Prostate gland (tissue), 2 donors: ENCODE measurements at regions not wholly inside any gene's neighbourhood (a gene's known extent, or its start where the extent isn't known, plus 50 kb on each side); places are given as distances from the start of the nearest gene placed in this dataset.

Source experiments
- DNase-seq: peaks from one replicate; pipeline ENCODE4 v3.0.0-alpha.2; 2019; ENCODE audit warnings: low spot score
- H3K27ac ChIP-seq, 2 donors: fragments of 200-600 bp; sonication (generic); 2 replicates each; pipeline ENCODE4 v1.5.1; 2017 to 2019
- H3K27me3 ChIP-seq: fragments of 200-600 bp; sonication (generic); replicated peaks from 2 replicates; pipeline ENCODE4 v1.5.1; 2019; ENCODE audit not compliant: insufficient read depth
- H3K36me3 ChIP-seq, 2 donors: fragments of 200-600 bp; sonication (generic); 1 replicate in 1 of 2; 2 replicates in 1 of 2; pipeline versions ENCODE4 v1.5.1 to v1.8.1; 2017 to 2019
- H3K4me1 ChIP-seq: fragments of 200-600 bp; sonication (generic); replicated peaks from 2 replicates; pipeline ENCODE4 v1.5.1; 2019
- H3K4me3 ChIP-seq, 2 donors: fragments of 200-600 bp; sonication (generic); 2 replicates each; pipeline ENCODE4 v1.5.1; 2017 to 2019
- H3K9me3 ChIP-seq: fragments of 200-600 bp; sonication (generic); 2 replicates; pipeline ENCODE4 v1.5.1; 2017
- POLR2A ChIP-seq: fragments of 450-650 bp; IDR thresholded peaks from one replicate; pipeline ENCODE4 v1.6.1; 2016; ENCODE audit warnings: antibody characterized with exemption, mild to moderate bottlenecking
- POLR2AphosphoS5 ChIP-seq: sonication (generic); formaldehyde crosslinking; IDR thresholded peaks from one replicate; pipeline ENCODE4 v1.6.1; 2017; ENCODE audit warnings: antibody characterized with exemption
- WGBS: methylation state at CpG from one replicate; pipeline ENCODE4 v1.1.5; 2018; 5-methylcytosine and 5-hydroxymethylcytosine counted together
- intact Hi-C: fragments of 100-400 bp; cut with DNase I; formaldehyde crosslinking; loops from one replicate; pipeline ENCODE4 v1.14.2; 2022
- TF ChIP-seq, protein P1 (sequence below), 4 experiments: fragments of 200-600 bp in 2 of 4; fragments of 450-650 bp in 2 of 4; sonication (generic) in 2 of 4; IDR thresholded peaks; 1 replicate in 3 of 4; 2 replicates in 1 of 4; pipeline ENCODE4 v1.5.1; 2016 to 2019; ENCODE audit warnings: antibody characterized with exemption in 4 of 4, mild to moderate bottlenecking in 2 of 4, moderate library complexity in 2 of 4

DNA sequence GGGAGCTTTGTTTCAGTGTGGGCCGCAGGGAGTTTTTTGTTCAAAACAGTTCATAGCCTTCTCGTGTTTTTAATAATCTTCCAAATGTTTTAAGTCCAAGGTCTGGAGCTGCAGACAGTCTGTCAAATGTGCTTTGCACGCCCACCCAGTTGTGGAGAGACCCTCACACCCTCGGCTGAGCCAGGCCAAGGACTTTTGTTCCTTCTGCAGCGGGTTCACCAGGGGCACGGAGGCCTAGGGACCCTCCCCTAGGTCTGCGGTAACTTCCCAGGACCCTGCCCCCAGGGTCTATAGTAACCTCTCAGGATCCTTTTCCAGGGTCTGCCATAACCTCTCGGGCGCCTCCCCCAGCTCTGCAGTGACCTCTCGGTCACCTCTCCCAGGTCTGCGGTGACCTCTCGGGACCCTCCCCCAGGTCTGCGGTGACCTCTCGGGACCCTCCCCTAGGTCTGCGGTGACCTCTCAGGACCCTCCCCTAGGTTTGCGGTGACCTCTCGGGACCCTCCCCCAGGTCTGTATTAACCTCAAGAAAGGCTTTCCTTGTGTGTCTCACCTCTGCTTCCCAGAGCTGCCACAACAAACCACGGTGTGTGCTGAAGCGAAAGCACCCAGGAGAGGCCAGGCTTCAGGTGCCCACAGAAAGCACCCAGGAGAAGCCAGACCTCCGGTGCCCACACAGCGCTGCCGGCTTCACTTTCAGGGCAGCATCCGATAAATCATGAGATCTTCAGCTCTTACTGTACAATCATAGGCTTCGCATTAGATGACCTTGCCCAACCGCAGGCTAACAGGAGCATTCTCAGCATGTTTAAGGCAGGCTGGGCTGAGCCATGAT is 301.9 kb upstream of the SALL3 start:
- Histone ChIP-seq H3K4me1 (no peaks in the 10 kb centered on the region), H3K9me3 (no peaks in the 10 kb centered on the region), H3K4me3 (no peak overlapping the region), H3K27ac (no peak overlapping the region), H3K27me3 (no peaks in the 10 kb centered on the region), H3K36me3 (no peaks in the 10 kb centered on the region)
- DNase-seq = no peak
- WGBS = 92% methylated on average over 25 of the region's 25 CpGs
- intact Hi-C loops = no loop called here
- no peak for TF ChIP-seq POLR2A
- TF ChIP-seq, protein P1, sequence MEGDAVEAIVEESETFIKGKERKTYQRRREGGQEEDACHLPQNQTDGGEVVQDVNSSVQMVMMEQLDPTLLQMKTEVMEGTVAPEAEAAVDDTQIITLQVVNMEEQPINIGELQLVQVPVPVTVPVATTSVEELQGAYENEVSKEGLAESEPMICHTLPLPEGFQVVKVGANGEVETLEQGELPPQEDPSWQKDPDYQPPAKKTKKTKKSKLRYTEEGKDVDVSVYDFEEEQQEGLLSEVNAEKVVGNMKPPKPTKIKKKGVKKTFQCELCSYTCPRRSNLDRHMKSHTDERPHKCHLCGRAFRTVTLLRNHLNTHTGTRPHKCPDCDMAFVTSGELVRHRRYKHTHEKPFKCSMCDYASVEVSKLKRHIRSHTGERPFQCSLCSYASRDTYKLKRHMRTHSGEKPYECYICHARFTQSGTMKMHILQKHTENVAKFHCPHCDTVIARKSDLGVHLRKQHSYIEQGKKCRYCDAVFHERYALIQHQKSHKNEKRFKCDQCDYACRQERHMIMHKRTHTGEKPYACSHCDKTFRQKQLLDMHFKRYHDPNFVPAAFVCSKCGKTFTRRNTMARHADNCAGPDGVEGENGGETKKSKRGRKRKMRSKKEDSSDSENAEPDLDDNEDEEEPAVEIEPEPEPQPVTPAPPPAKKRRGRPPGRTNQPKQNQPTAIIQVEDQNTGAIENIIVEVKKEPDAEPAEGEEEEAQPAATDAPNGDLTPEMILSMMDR (IDR thresholded peaks at IDR 0.05) = no peak
- TF ChIP-seq POLR2AphosphoS5 = no peak

DNA sequence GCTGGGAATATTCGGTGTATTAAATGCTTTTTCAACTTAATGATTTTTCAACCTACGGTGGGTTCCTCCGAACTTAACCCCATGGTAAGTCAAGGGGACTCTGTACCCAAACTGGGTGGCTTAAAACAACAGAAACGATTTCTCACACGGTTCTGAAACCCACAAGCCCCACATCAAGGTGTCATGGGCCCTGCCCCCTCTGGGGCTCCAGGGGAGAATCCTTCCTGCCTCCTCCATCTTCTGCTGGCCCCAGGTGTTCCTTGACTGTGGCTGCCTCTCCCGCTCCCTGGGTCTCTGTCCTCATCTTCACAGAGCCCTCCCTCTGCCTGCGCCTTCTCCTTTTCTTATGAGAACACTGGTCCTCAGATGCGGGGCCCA is 301.3 kb upstream of the SALL3 start:
- H3K27me3 ChIP-seq = no peaks in the 10 kb centered on the region
- no peaks in the 10 kb centered on the region for H3K9me3 ChIP-seq
- H3K4me3 ChIP-seq = no peak overlapping the region
- no peaks in the 10 kb centered on the region for H3K36me3 ChIP-seq
- no peaks in the 10 kb centered on the region for H3K4me1 ChIP-seq
- TF ChIP-seq, protein P1 (IDR thresholded peaks at IDR 0.05) = no peak
- TF ChIP-seq POLR2A (no peak), POLR2AphosphoS5 (no peak)
- H3K27ac ChIP-seq = no peak overlapping the region
- intact Hi-C loops = no loop called here
- 75% methylated on average over 8 of the region's 8 CpGs for WGBS
- no peak for DNase-seq

DNA sequence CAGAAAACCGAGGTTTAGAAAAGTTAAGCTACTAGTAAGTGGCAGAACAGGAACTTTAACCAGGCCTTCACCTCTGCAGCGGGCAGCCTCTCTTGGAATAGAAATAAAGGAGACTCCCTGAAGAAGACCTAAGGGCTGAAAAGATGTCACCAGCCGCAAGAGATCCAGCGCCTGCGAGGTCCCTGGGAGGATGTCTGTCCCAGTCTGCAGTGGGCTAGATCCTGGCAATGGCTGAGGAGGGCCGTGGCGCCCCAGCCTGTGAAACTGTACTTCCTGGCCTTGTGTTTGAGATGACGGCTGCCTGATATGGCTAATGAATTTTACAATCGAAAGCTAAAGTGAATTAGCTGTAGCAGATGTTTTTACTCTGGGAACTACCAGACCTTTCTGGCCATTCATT is 300.6 kb upstream of the SALL3 start:
- no peaks in the 10 kb centered on the region for H3K36me3 ChIP-seq
- H3K4me1 ChIP-seq = no peaks in the 10 kb centered on the region
- intact Hi-C loops = no loop called here
- no peaks in the 10 kb centered on the region for H3K27me3 ChIP-seq
- TF ChIP-seq, protein P1 (IDR thresholded peaks at IDR 0.05) = no peak
- TF ChIP-seq POLR2A (no peak), POLR2AphosphoS5 (no peak)
- no peaks in the 10 kb centered on the region for H3K9me3 ChIP-seq
- no peak overlapping the region for H3K27ac ChIP-seq
- H3K4me3 ChIP-seq = no peak overlapping the region
- DNase-seq = no peak
- 72% methylated on average over 9 of the region's 9 CpGs for WGBS

DNA sequence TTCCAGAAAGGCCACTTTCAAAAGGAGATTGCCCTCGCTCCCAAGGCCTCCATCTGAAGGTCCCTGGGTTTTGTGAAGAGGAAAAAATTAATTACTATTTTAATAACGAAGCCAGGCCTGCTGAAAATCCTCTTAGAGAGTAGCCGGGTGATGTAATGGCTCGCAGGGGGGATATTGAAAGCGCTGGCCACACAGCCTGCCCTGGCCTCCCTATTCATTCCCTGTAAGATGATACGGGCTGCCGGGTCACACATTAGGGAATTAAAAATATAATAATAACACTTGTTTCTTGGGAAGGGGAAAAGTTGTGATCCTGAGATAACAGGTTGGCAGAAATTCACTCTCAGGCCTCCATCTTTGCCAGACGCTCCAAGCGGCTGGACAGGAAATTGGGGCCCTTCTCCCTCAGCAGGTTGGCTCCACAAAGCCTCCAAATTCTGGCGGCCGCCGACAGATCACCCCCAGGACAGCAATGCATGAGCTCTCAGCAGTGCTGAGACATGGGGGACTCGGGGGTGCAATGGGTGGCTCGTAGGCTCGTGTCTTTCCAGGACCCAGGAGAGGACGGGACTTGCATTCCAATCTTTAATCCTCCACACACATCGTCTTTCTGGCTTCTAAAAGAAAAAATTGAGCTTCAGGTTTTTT is 299.9 kb upstream of the SALL3 start:
- no peaks in the 10 kb centered on the region for H3K4me1 ChIP-seq
- H3K27ac ChIP-seq = no peak overlapping the region
- no peak overlapping the region for H3K4me3 ChIP-seq
- H3K36me3 ChIP-seq = no peaks in the 10 kb centered on the region
- H3K9me3 ChIP-seq = no peaks in the 10 kb centered on the region
- TF ChIP-seq, protein P1 (IDR thresholded peaks at IDR 0.05) = no peak
- TF ChIP-seq POLR2AphosphoS5 (no peak), POLR2A (no peak)
- intact Hi-C loops = no loop called here
- H3K27me3 ChIP-seq = no peaks in the 10 kb centered on the region
- 81% methylated on average over 17 of the region's 17 CpGs for WGBS
- no peak for DNase-seq

DNA sequence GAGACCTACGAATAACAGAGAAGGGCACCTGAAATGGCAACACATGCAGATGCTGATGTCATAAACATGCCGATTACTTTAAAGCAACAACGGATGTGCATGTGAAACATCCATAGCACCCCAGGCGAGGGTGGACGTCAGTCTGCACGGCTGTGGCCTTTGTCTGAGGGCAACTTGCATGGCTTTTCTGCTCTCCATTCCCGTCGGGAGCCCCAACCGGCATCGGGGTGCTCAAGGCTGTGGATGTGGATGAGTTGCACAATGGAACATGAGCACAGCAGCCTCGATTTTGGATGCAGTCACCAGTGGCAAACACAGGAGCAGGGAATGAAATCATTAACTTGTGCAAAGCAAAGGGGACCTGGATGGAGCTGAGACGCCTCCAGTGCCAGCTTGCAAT is 298.2 kb upstream of the SALL3 start:
- no peaks in the 10 kb centered on the region for H3K9me3 ChIP-seq
- no peaks in the 10 kb centered on the region for H3K4me1 ChIP-seq
- no peak for DNase-seq
- H3K36me3 ChIP-seq = no peaks in the 10 kb centered on the region
- intact Hi-C loops = no loop called here
- WGBS = 87% methylated on average over 12 of the region's 12 CpGs
- H3K4me3 ChIP-seq = no peak overlapping the region
- TF ChIP-seq, protein P1 (IDR thresholded peaks at IDR 0.05) = no peak
- TF ChIP-seq POLR2AphosphoS5 (no peak), POLR2A (no peak)
- H3K27ac ChIP-seq = no peak overlapping the region
- H3K27me3 ChIP-seq = no peaks in the 10 kb centered on the region
